Aorta (tissue), 5 donors: ENCODE measurements at regions not wholly inside any gene's neighbourhood (a gene's known extent, or its start where the extent isn't known, plus 50 kb on each side); places are given as distances from the start of the nearest gene placed in this dataset.

Experiments used
- ATAC-seq: fragments of 200-7000 bp; cut with Tn5 transposase; one replicate; pipeline ENCODE4 v1.9.1; 2022; ENCODE audit warnings: moderate library complexity; ENCODE audit not compliant: low FRiP score
- DNase-seq, 2 donors: peaks; one replicate each; pipeline ENCODE4 v3.0.0-alpha.2; 2020
- H3K27ac ChIP-seq, 2 donors: one replicate each; pipeline ENCODE4 v1.5.1; 2013; ENCODE audit warnings: low read length in 2 of 2, mild to moderate bottlenecking in 2 of 2, moderate library complexity in 2 of 2, control low read depth in 1 of 2, inconsistent platforms in 1 of 2, low read depth in 1 of 2
- H3K27me3 ChIP-seq, 2 donors: one replicate each; pipeline ENCODE4 v1.6.1; 2013; ENCODE audit warnings: control low read depth in 1 of 2, low read length in 1 of 2, mild to moderate bottlenecking in 1 of 2, moderate library complexity in 1 of 2; ENCODE audit not compliant: insufficient read depth in 2 of 2, control insufficient read depth in 1 of 2
- H3K36me3 ChIP-seq, 2 donors: one replicate each; pipeline ENCODE4 v1.6.1; 2013; ENCODE audit warnings: control low read depth in 1 of 2, low read length in 1 of 2, mild to moderate bottlenecking in 1 of 2; ENCODE audit not compliant: insufficient read depth in 2 of 2, control insufficient read depth in 1 of 2
- H3K4me1 ChIP-seq, 2 donors: one replicate each; pipeline ENCODE4 v1.6.1; 2013; ENCODE audit warnings: low read length in 2 of 2, control low read depth in 1 of 2, mild to moderate bottlenecking in 1 of 2, moderate library complexity in 1 of 2; ENCODE audit not compliant: insufficient read depth in 2 of 2, control insufficient read depth in 1 of 2
- H3K4me3 ChIP-seq, 2 donors: one replicate each; pipeline ENCODE4 v1.5.1; 2013; ENCODE audit warnings: low read length in 2 of 2, control low read depth in 1 of 2, mild to moderate bottlenecking in 1 of 2
- H3K9me3 ChIP-seq: one replicate; pipeline ENCODE4 v1.6.1; 2013; ENCODE audit warnings: mild to moderate bottlenecking, low read length; ENCODE audit not compliant: control insufficient read depth
- WGBS, 2 donors: extraction: QIAGEN DNeasy Blood & Tissue Kit; methylation state at CpG; one replicate each; pipeline ENCODE4 v1.1.7; 2013; 5-methylcytosine and 5-hydroxymethylcytosine counted together
- intact Hi-C, 2 donors: fragments of 100-400 bp; cut with DNase I; formaldehyde crosslinking; loops; one replicate each; pipeline versions ENCODE4 v1.14.2 to v1.15.0; 2022
- donor health status: healthy with polysubstance abuse.
- donor health status: Bipolar disorder and iron deficiency.
- donor health status: DM: no; HTN: no; CAD: no.
- donor health status: DM: no; HTN: no; CAD: no.
- donor health status: DM: yes; HTN: yes; CAD: no.

- intact Hi-C loops = no loop called here
- no peaks in the 10 kb centered on the region for H3K36me3 ChIP-seq
- no peak overlapping the region for H3K27ac ChIP-seq
- ATAC-seq = no peak
- no peaks in the 10 kb centered on the region for H3K27me3 ChIP-seq
- H3K4me1 ChIP-seq = no peaks in the 10 kb centered on the region
- H3K9me3 ChIP-seq = no peaks in the 10 kb centered on the region
- H3K4me3 ChIP-seq = no peak overlapping the region
- DNase-seq = no peak
Measured at GRCh38 chr5:8233479-8233878, 364.5 kb downstream of the MTRR start.

- no peak overlapping the region for H3K27ac ChIP-seq
- H3K4me3 ChIP-seq = no peak overlapping the region
- intact Hi-C loops = no loop called here
- DNase-seq (no peak), ATAC-seq (no peak)
- no peaks in the 10 kb centered on the region for H3K4me1 ChIP-seq
- H3K9me3 ChIP-seq = no peaks in the 10 kb centered on the region
- 54 to 77% methylated on average over 3 of the region's 3 CpGs for WGBS, 2 donors
- no peaks in the 10 kb centered on the region for H3K27me3 ChIP-seq
- no peaks in the 10 kb centered on the region for H3K36me3 ChIP-seq
Measured at GRCh38 chr5:8234179-8234770, 365.3 kb downstream of the MTRR start.

DNA sequence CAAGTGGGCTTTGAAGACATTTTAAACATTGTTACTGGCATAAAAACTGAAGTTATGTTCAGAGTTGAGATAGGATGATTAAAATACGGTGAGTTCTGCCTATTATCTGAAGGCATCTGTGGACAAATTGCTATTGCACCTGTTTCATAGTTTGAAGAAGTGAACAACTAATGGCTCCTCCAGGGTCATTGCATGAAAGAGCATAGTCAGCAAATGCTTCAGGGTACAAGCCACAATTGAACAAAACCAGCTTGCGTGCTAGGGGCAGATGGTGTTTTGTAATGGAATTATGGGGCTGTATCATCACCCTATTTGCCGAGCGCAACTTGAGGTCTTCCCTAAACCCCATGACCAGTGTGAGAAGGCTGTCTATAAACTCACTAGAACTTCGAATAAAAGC lies 369.1 kb downstream of the MTRR start:
- 88 to 94% methylated on average over 5 of the region's 5 CpGs for WGBS, 2 donors
- no peaks in the 10 kb centered on the region for H3K9me3 ChIP-seq
- intact Hi-C loops = no loop called here
- no peak overlapping the region for H3K27ac ChIP-seq
- no peaks in the 10 kb centered on the region for H3K4me1 ChIP-seq
- ATAC-seq (no peak), DNase-seq (no peak)
- H3K4me3 ChIP-seq = no peak overlapping the region
- H3K36me3 ChIP-seq = no peaks in the 10 kb centered on the region
- H3K27me3 ChIP-seq = no peaks in the 10 kb centered on the region

GRCh38 chr5:8239198-8239597 lies 370.2 kb downstream of the MTRR start:
- intact Hi-C loops = no loop called here
- WGBS, 2 donors = 90 to 91% methylated on average over 5 of the region's 5 CpGs
- Histone ChIP-seq H3K9me3 (no peaks in the 10 kb centered on the region), H3K36me3 (no peaks in the 10 kb centered on the region), H3K27me3 (no peaks in the 10 kb centered on the region), H3K27ac (no peak overlapping the region), H3K4me3 (no peak overlapping the region), H3K4me1 (no peaks in the 10 kb centered on the region)
- DNase-seq = no peak
- no peak for ATAC-seq

DNA sequence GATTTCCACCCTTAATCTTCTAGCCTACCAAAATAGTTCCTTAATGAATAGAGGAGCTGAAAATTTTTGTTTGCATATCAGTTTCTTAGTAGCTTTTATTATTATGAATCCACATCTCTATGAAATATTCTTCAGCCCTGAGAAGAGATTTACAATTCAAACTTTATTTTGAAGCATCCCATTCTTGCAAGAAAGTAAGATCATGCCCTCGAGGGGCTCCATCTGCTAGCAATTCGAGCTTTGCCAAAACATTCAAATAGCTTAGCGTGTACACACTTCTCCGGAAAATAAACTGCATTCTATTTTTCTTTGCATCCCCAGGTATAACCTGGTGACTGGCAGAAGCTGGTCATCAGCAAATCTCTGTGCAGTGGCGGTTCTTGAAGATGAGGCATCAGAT lies 370.7 kb downstream of the MTRR start:
- H3K27ac ChIP-seq = no peak overlapping the region
- H3K36me3 ChIP-seq = no peaks in the 10 kb centered on the region
- H3K4me1 ChIP-seq = no peaks in the 10 kb centered on the region
- no peak for DNase-seq
- WGBS, 2 donors = 68 to 69% methylated on average over 5 of the region's 5 CpGs
- H3K27me3 ChIP-seq = no peaks in the 10 kb centered on the region
- intact Hi-C loops = no loop called here
- no peaks in the 10 kb centered on the region for H3K9me3 ChIP-seq
- ATAC-seq = no peak
- H3K4me3 ChIP-seq = no peak overlapping the region

- intact Hi-C loops = no loop called here
- no peak overlapping the region for H3K27ac ChIP-seq
- H3K9me3 ChIP-seq = no peaks in the 10 kb centered on the region
- 0 to 3% methylated on average over 1 of the region's 1 CpG for WGBS, 2 donors
- no peak overlapping the region for H3K4me3 ChIP-seq
- ATAC-seq (no peak), DNase-seq (no peak)
- H3K4me1 ChIP-seq = no peaks in the 10 kb centered on the region
- H3K36me3 ChIP-seq = no peaks in the 10 kb centered on the region
- H3K27me3 ChIP-seq = no peaks in the 10 kb centered on the region
Measured at GRCh38 chr5:8241076-8241475, 372.1 kb downstream of the MTRR start.

GRCh38 chr5:8241558-8241957 lies 372.6 kb downstream of the MTRR start:
- H3K4me3 ChIP-seq = no peak overlapping the region
- DNase-seq (no peak), ATAC-seq (no peak)
- no peaks in the 10 kb centered on the region for H3K27me3 ChIP-seq
- intact Hi-C loops = no loop called here
- no peak overlapping the region for H3K27ac ChIP-seq
- no peaks in the 10 kb centered on the region for H3K9me3 ChIP-seq
- WGBS, 2 donors = 70 to 82% methylated on average over 3 of the region's 3 CpGs
- no peaks in the 10 kb centered on the region for H3K4me1 ChIP-seq
- no peaks in the 10 kb centered on the region for H3K36me3 ChIP-seq

GRCh38 chr5:8247049-8247899 lies 378.3 kb downstream of the MTRR start:
- H3K27me3 ChIP-seq = no peaks in the 10 kb centered on the region

DNA sequence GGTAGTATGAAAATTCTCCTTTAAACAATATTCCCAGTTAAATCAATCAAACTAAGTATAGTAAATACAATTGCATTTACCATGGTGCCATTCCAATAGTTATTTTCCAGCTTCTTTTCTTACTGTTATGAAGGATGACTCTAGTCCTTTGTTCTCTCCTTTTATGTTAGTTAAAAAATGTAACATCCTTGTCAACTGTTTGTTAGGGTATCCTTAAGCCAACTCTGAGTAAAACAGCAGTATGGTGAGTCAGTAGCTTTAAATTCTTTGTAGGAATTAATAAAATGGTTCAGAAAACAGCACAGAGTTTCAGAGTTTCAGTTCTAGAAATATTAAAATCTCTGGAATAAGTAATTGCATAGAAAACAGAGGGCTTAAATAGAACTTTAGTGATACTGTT lies 384.4 kb downstream of the MTRR start:
- H3K36me3 ChIP-seq = no peaks in the 10 kb centered on the region
- ATAC-seq = no peak
- no peaks in the 10 kb centered on the region for H3K4me1 ChIP-seq
- intact Hi-C loops = no loop called here
- no peak overlapping the region for H3K27ac ChIP-seq
- no peak overlapping the region for H3K4me3 ChIP-seq
- DNase-seq = no peak
- H3K9me3 ChIP-seq = no peaks in the 10 kb centered on the region
- H3K27me3 ChIP-seq = no peaks in the 10 kb centered on the region

More at GRCh38 chr5:8247049-8247899, 378.3 kb downstream of the MTRR start:
- no peaks in the 10 kb centered on the region for H3K36me3 ChIP-seq
- intact Hi-C loops = no loop called here
- H3K4me3 ChIP-seq = no peak overlapping the region
- no peaks in the 10 kb centered on the region for H3K4me1 ChIP-seq
- no peak overlapping the region for H3K27ac ChIP-seq
- no peaks in the 10 kb centered on the region for H3K9me3 ChIP-seq
- no peak for DNase-seq
- ATAC-seq = no peak
- 52 to 58% methylated on average over 8 of the region's 8 CpGs for WGBS, 2 donors
